Right cardiac atrium (tissue), 5 donors: ENCODE measurements at regions not wholly inside any gene's neighbourhood (a gene's known extent, or its start where the extent isn't known, plus 50 kb on each side); places are given as distances from the start of the nearest gene placed in this dataset.

Source experiments
- ATAC-seq, 2 donors: fragments of 200-7000 bp; cut with Tn5 transposase; one replicate each; pipeline versions ENCODE4 v1.8.0 to v1.9.1; 2020; ENCODE audit warnings: moderate library complexity in 2 of 2, mild to moderate bottlenecking in 1 of 2
- DNase-seq, 3 donors: peaks; one replicate each; pipeline ENCODE4 v3.0.0-alpha.2; 2020
- H3K27ac ChIP-seq: one replicate; pipeline ENCODE4 v1.5.1; 2013; ENCODE audit warnings: mild to moderate bottlenecking, low read length, control low read depth, moderate library complexity
- H3K27me3 ChIP-seq: one replicate; pipeline ENCODE4 v1.6.1; 2013; ENCODE audit not compliant: control insufficient read depth, insufficient read depth
- H3K4me1 ChIP-seq: one replicate; pipeline ENCODE4 v1.6.1; 2013; ENCODE audit warnings: low read length; ENCODE audit not compliant: control insufficient read depth, insufficient read depth
- H3K4me3 ChIP-seq: one replicate; pipeline ENCODE4 v1.5.1; 2013; ENCODE audit warnings: low read length, control low read depth
- H3K9me3 ChIP-seq: one replicate; pipeline ENCODE4 v1.6.1; 2013; ENCODE audit warnings: low read length; ENCODE audit not compliant: control insufficient read depth
- WGBS: extraction: QIAGEN DNeasy Blood & Tissue Kit; methylation state at CpG from one replicate; pipeline ENCODE4 v1.1.7; 2013; 5-methylcytosine and 5-hydroxymethylcytosine counted together
- intact Hi-C, 4 donors: fragments of 100-400 bp; cut with DNase I; formaldehyde crosslinking; loops; one replicate each; pipeline versions ENCODE4 v1.11.0 to v1.14.0; 2022 to 2023
- donor health status: healthy with polysubstance abuse.
- donor health status: DM: no; HTN: yes; CAD: no.
- donor health status: DM: no; HTN: no; CAD: no.
- donor health status: DM: no; HTN: yes; CAD: no; lungs with severe emphysema.
- donor health status: DM: yes; HTN: yes; CAD: no.

DNA sequence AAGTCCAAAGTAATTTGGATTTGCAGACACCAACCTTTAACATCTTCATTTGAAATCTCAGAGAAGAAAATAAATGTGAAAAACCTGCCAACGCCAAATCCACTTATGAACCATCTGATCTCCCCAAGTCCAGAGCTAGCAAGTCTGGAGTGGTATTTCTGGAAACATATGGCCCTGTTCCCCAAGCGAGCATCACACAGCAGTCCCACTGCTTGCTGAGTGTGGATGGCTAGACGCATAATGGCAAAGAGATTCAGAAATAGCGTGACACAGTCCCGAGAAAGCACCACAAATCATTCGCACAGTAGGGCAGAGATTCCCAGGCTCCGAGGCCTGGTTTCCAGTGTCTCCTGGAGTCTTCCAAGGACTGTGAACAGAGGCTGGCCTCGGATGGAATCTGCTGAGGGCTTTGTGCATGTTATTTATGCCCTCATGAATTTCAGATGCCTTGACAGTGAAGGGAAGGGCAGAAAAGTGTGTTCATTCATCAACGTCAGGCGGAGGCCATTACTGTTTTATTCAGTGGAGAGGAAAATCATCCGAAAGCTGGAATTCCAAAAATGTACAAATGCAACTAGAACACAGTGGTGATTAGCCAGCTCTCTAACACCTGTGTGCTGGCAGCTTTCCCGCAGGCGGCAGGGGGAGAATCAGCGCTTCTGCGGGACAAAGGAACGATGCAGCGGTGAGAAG lies 417.0 kb downstream of the EIPR1 start:
- Histone ChIP-seq H3K9me3 (no peaks in the 10 kb centered on the region), H3K4me3 (no peak overlapping the region), H3K4me1 (no peaks in the 10 kb centered on the region), H3K27me3 (no peaks in the 10 kb centered on the region), H3K27ac (no peak overlapping the region)
- DNase-seq, result no peak
- no peak for ATAC-seq
- intact Hi-C loops, result no loop called here
- WGBS, result 61% methylated on average over 17 of the region's 17 CpGs

DNA sequence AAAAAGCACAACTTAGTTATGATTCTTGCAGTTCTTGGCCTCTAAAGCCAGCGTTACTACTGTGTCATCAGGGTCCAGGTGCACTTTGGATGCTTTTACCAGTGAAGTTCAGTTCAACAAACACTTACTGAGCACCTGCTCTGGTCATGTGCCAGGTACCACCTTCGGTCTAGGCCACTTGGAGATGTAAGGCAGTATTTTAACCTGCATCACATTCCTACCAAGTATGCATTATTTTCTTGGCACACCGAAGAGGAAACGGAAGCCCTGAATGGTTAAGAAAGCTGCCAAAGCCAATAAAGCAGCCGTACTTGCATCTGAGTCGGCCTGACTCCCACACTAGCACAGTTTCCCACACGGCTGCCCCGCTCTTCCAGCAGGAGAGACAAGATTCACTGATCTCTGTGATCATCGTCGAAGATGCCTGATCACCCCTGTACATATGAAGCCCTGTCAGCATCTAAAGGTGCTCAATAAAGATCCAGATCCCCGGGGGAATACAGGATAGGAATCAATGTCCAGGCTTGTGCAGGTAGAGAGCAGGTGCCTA lies 427.1 kb downstream of the EIPR1 start:
- ATAC-seq (peak in 1 of 2 donors; percentile 34), DNase-seq (no peak)
- intact Hi-C loops, result no loop called here
- 66% methylated on average over 11 of the region's 11 CpGs for WGBS
- H3K27ac ChIP-seq, result no peak overlapping the region
- H3K4me3 ChIP-seq, result no peak overlapping the region
- H3K9me3 ChIP-seq, result no peaks in the 10 kb centered on the region
- no peaks in the 10 kb centered on the region for H3K27me3 ChIP-seq
- no peaks in the 10 kb centered on the region for H3K4me1 ChIP-seq

DNA sequence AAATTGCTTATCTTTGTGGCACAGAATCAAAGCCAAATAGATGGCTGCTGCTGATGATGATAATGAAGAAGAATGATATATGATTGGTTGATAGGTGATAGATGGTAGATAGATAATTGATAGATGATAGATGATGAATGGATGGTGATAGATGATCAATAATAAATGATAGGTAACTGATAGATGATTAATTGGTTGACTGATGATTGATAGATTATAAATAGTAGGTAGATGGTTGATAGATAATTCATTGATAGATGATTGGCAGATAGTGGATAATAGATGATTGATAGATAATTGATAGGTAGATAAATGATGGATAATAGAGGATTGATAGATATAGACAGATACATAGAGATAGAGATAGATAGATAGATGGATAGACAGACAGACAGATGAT lies 430.2 kb downstream of the EIPR1 start:
- DNase-seq (no peak), ATAC-seq (no peak)
- Histone ChIP-seq H3K9me3 (no peaks in the 10 kb centered on the region), H3K4me3 (no peak overlapping the region), H3K27me3 (no peaks in the 10 kb centered on the region), H3K27ac (no peak overlapping the region), H3K4me1 (no peaks in the 10 kb centered on the region)
- intact Hi-C loops, result no loop called here

DNA sequence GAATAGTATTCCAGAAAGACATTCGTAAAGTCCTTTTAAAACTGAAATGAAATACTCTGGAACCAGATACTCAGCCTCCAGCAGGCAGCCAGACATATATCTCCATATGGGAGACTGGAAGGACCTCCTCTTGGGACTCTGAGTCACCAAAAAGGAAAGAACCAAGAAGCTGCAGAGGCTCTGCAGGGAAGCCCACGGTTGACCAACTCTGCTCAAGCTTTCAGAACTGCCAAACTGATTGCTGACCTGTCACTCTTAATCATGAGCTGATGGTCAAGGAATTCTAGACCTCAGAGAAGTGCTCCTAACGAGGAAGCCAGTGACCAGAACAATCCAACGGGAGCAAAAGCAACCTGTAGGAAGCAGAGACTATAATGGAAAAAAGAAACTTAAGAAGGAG lies 434.7 kb downstream of the EIPR1 start:
- Histone ChIP-seq H3K4me1 (no peaks in the 10 kb centered on the region), H3K9me3 (no peaks in the 10 kb centered on the region), H3K27ac (no peak overlapping the region), H3K4me3 (no peak overlapping the region), H3K27me3 (no peaks in the 10 kb centered on the region)
- 55% methylated on average over 4 of the region's 4 CpGs for WGBS
- no peak for ATAC-seq
- intact Hi-C loops, result no loop called here
- DNase-seq, result no peak

DNA sequence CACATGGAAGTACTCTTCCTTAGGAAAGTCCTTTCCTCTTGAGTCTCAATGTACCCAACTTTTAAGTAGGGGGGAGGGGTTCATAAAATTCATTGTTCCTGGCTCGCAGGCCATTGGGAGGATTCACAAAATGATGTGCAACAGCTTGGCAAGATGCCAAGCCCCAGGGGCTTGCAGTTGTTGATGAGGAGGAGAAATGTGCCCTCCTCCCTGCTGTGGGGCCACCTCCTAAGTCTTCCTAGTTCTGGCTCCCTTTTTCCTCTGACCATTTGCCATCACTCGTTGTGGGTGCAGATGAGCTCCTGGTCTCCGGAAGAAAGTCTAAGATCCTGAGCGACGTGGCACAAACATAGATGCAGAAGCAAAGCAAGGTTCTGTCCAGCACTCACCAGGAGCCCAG lies 435.4 kb downstream of the EIPR1 start:
- H3K27ac ChIP-seq, result no peak overlapping the region
- H3K27me3 ChIP-seq, result no peaks in the 10 kb centered on the region
- no peak overlapping the region for H3K4me3 ChIP-seq
- ATAC-seq (no peak), DNase-seq (no peak)
- H3K9me3 ChIP-seq, result no peaks in the 10 kb centered on the region
- WGBS, result 70% methylated on average over 5 of the region's 5 CpGs
- H3K4me1 ChIP-seq, result no peaks in the 10 kb centered on the region
- intact Hi-C loops, result no loop called here

DNA sequence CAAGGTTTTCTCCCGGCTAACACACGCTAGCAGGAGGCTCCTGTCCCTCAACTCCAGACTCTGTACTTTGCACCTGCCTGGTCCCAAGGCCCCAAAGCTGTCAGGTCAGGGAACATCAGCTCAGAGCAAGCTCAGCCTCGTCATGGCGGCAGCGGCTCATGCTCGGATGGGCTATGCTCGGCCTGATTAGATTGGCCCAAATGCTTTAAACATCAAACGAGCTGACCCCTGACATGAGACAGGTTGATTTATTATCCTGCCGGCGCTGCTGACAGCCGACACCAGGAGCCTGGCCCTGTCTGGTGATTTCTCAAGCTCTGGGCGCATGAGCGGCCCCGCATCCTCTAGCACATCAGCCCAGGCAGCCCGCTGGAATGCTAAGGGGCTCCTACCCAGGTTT lies 436.4 kb downstream of the EIPR1 start:
- no peak for ATAC-seq
- no peak overlapping the region for H3K27ac ChIP-seq

DNA sequence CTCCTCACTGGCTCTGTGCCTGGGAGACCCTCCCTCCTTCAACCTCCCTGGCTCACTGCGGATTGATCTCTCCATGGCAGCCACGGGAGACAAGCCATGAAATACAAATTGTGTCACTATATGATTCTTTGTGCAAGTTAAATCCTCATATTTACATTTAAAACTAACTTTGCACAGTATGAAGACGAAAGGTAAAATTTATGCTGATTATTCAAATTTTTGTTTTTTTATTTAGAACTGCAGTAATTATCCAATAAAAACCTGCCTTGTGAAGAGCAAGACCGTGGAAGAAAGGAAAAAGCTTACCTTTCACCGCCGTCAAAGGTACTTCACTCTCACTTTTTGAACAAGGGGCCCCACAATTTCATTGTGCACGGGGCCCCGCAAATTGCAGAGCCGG lies 436.9 kb downstream of the EIPR1 start:
- DNase-seq (no peak), ATAC-seq (no peak)
- no peaks in the 10 kb centered on the region for H3K9me3 ChIP-seq
- WGBS, result 84% methylated on average over 9 of the region's 9 CpGs
- intact Hi-C loops, result no loop called here
- no peak overlapping the region for H3K4me3 ChIP-seq
- H3K4me1 ChIP-seq, result no peaks in the 10 kb centered on the region
- H3K27ac ChIP-seq, result no peak overlapping the region
- H3K27me3 ChIP-seq, result no peaks in the 10 kb centered on the region

More for the DNA sequence above, 436.4 kb downstream of the EIPR1 start:
- Histone ChIP-seq H3K27me3 (no peaks in the 10 kb centered on the region), H3K9me3 (no peaks in the 10 kb centered on the region), H3K4me3 (no peak overlapping the region), H3K4me1 (no peaks in the 10 kb centered on the region)
- DNase-seq, result no peak
- WGBS, result 30% methylated on average over 15 of the region's 15 CpGs
- intact Hi-C loops, result no loop called here

DNA sequence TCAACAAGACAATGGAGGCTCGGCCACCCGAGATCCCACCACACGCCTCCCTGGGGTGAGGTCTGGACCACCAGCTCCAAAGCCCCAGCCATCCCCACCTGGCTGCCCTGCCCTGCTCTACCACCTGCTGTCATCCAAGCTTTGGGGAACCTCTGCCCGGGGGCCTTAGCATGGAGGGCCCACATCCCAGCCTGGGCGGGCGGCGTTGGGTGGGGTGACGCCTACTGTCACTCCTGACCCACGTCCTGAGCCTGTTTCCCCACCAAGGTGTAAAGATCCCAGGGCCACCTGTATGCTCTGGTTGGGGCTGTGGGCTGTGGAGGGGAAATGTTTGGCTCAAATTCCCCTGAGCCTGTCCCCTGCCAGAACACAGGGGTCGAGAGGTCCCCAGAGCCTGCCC lies 437.6 kb downstream of the EIPR1 start:
- DNase-seq (no peak), ATAC-seq (no peak)
- WGBS, result 85% methylated on average over 10 of the region's 10 CpGs

DNA sequence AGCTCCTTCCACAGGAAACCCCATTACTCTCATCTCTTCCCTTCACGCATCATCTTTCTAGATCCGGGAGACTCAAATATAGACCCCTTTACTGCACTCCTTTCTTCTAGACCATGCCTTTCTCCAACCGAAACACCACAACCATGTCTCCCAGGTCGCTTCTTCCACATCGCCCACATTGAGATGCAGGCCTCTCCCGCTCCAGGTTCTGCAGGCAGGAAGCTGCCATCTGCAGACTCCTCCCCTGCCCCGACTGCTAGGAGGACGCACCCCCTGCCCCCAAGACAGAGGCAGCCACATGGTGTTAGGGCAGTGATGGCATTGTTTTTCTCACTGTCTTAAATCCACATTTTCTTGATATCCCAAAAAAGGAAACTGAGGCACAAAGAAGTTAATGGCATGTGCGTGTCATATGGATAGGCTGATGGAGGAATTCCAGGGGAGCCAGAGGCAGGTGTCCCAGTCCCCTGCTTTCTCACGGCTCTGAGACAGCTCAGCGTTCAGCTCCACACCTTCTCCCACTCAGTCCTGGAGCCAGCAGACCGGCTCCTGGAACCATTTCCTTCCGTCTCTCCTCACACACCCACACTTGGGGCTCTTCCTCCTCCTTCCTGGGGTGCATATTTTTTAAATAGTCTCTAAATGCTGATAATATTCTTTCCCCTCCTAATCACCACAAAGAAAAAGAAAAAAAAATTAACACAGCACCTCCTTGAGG lies 438.4 kb downstream of the EIPR1 start:
- no peaks in the 10 kb centered on the region for H3K9me3 ChIP-seq
- no peaks in the 10 kb centered on the region for H3K4me1 ChIP-seq
- DNase-seq, result no peak
- H3K27ac ChIP-seq, result no peak overlapping the region
- intact Hi-C loops, result no loop called here
- 84% methylated on average over 13 of the region's 13 CpGs for WGBS
- no peak for ATAC-seq
- no peak overlapping the region for H3K4me3 ChIP-seq
- H3K27me3 ChIP-seq, result no peaks in the 10 kb centered on the region

More for the DNA sequence above, 437.6 kb downstream of the EIPR1 start:
- intact Hi-C loops, result no loop called here
- H3K4me1 ChIP-seq, result no peaks in the 10 kb centered on the region
- H3K27me3 ChIP-seq, result no peaks in the 10 kb centered on the region
- H3K27ac ChIP-seq, result no peak overlapping the region
- H3K9me3 ChIP-seq, result no peaks in the 10 kb centered on the region
- H3K4me3 ChIP-seq, result no peak overlapping the region

DNA sequence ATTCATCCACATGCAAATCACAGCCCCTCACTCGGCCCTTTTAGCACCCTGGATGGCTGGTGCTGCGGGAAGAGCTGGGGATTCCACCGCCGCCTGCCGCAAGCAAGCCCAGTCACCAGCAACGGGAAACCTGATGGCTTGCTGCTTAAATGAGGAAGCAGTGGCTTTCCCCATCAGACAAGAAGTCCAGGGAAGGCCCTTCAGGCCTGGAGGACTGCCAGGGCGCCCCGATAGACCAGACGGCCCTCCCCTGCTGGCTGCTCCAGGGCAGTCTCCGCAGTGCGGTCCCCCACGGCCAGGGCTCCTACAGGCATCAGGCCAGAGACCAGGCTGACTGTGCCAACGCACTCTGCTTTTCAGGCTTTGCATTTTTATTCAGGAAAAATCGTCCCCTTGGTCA lies 439.1 kb downstream of the EIPR1 start:
- no peak overlapping the region for H3K27ac ChIP-seq
- H3K4me1 ChIP-seq, result no peaks in the 10 kb centered on the region
- intact Hi-C loops, result no loop called here
- no peak for ATAC-seq
- H3K9me3 ChIP-seq, result no peaks in the 10 kb centered on the region
- no peak for DNase-seq
- H3K27me3 ChIP-seq, result no peaks in the 10 kb centered on the region
- no peak overlapping the region for H3K4me3 ChIP-seq
- WGBS, result 71% methylated on average over 14 of the region's 14 CpGs

DNA sequence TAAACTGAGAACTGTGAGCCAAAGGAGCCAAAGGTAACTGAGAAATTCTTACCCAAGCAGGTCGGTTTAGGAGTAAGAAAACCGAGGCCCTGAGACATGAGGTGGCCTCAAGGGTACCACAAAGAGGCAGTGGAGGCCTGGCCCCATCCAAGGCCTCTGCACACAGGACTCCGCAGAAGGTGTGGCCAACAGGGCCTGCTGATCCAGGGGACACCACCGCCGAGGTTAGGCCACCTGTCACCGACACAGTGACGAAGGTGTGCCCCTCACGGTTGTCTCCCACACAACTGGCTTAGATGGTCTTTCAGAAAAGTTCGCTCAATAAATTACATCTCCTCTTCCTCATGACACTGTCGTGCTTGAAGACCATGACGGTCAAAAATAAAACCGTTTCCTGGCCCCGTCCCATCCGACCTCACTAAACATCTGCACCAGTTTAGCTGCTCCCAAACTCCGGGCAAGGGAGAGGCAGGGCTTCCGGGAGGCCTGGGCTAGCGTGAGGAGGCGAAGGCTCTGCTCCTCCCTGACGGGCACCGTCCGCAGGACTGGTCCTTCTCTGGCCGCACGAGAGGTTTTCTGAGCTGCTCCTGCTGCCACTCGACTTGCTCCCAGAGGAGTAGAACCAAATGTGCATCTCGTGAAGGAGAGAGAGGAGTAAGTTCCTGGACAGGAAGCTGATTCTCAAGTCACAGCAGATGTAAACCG lies 442.0 kb downstream of the EIPR1 start:
- 87% methylated on average over 26 of the region's 26 CpGs for WGBS

More for the DNA sequence above, 442.0 kb downstream of the EIPR1 start:
- ATAC-seq (no peak), DNase-seq (no peak)
- Histone ChIP-seq H3K4me3 (no peak overlapping the region), H3K4me1 (no peaks in the 10 kb centered on the region), H3K27me3 (no peaks in the 10 kb centered on the region), H3K9me3 (no peaks in the 10 kb centered on the region), H3K27ac (no peak overlapping the region)
- intact Hi-C loops, result no loop called here
